H1 (cell line): ENCODE measurements at regions not wholly inside any gene's neighbourhood (a gene's known extent, or its start where the extent isn't known, plus 50 kb on each side); places are given as distances from the start of the nearest gene placed in this dataset.

Experiments used
- CTCF ChIA-PET: fragments of 300-600 bp; sonication (Branson Sonifier 250); formaldehyde crosslinking; loops from one replicate; lab custom pipeline; 2021; ENCODE audit not compliant: partially characterized antibody; lab: Charles Lee
- POLR2A ChIA-PET: fragments of 300-600 bp; sonication (Branson Sonifier 250); formaldehyde crosslinking; loops from one replicate; lab custom pipeline; 2021; ENCODE audit warnings: inconsistent platforms; ENCODE audit not compliant: partially characterized antibody; lab: Charles Lee
- DNase-seq, 2 experiments: peaks; one replicate each; pipeline versions ENCODE4 v3.0.0 to v3.0.0-alpha.2; 2010 to 2022; ENCODE audit warnings: low spot score in 2 of 2, low read depth in 1 of 2, mixed read lengths in 1 of 2
- FAIRE-seq: peaks from 2 replicates; lab custom pipeline; 2011; peaks lifted over from hg19 to GRCh38; lab: Jason Lieb, UNC
- H2AFZ ChIP-seq: 2 replicates; pipeline ENCODE4 v1.8.1; 2012; ENCODE audit warnings: low read length, inconsistent platforms
- H2AK5ac ChIP-seq: 2 replicates; pipeline ENCODE4 v1.6.1; 2013; ENCODE audit warnings: low read depth, low read length
- H2BK120ac ChIP-seq: replicated peaks from 2 replicates; pipeline ENCODE3; 2013; ENCODE audit warnings: low read depth, low read length, inconsistent platforms
- H2BK12ac ChIP-seq: 2 replicates; pipeline ENCODE4 v1.6.1; 2013; ENCODE audit warnings: low read depth, low read length
- H2BK15ac ChIP-seq: 2 replicates; pipeline ENCODE4 v1.6.1; 2013; ENCODE audit warnings: low read length
- H2BK20ac ChIP-seq: 2 replicates; pipeline ENCODE4 v1.6.1; 2013; ENCODE audit warnings: low read length
- H2BK5ac ChIP-seq: 2 replicates; pipeline ENCODE4 v1.6.1; 2013; ENCODE audit warnings: low read depth, low read length
- H3K14ac ChIP-seq: 2 replicates; pipeline ENCODE4 v1.6.1; 2013; ENCODE audit warnings: inconsistent platforms; ENCODE audit not compliant: insufficient read length
- H3K18ac ChIP-seq: 2 replicates; pipeline ENCODE4 v1.6.1; 2013; ENCODE audit warnings: low read length; ENCODE audit errors: extremely low read depth
- H3K23ac ChIP-seq: 2 replicates; pipeline ENCODE4 v1.6.1; 2013; ENCODE audit warnings: inconsistent platforms; ENCODE audit not compliant: insufficient read length
- H3K23me2 ChIP-seq: 2 replicates; pipeline ENCODE4 v1.6.1; 2013; ENCODE audit warnings: low read depth, low read length
- H3K27ac ChIP-seq: 2 replicates; pipeline ENCODE4 v1.6.1; 2011; ENCODE audit warnings: low read depth, low read length, inconsistent platforms
- H3K27me3 ChIP-seq, 4 experiments: replicated peaks in 1 of 4; 1 replicate in 1 of 4; 2 replicates in 3 of 4; pipeline versions ENCODE4 v1.6.1 to v1.8.1; 2011 to 2013; ENCODE audit warnings: low read length in 3 of 4, mild to moderate bottlenecking in 3 of 4, inconsistent platforms in 2 of 4, mixed read lengths in 2 of 4, moderate library complexity in 1 of 4; ENCODE audit not compliant: control insufficient read depth in 3 of 4, insufficient read depth in 3 of 4; ENCODE audit errors: extremely low read depth in 1 of 4
- H3K36me3 ChIP-seq, 4 experiments: 2 replicates each; pipeline versions ENCODE4 v1.6.1 to v1.8.1; 2011 to 2013; ENCODE audit warnings: mild to moderate bottlenecking in 4 of 4, low read length in 3 of 4, moderate library complexity in 2 of 4, control low read depth in 1 of 4, inconsistent platforms in 1 of 4; ENCODE audit not compliant: insufficient read depth in 4 of 4, control insufficient read depth in 2 of 4
- H3K4ac ChIP-seq: replicated peaks from 2 replicates; pipeline ENCODE3; 2013; ENCODE audit warnings: low read length, low read depth, mixed read lengths, inconsistent platforms; ENCODE audit not compliant: insufficient read length
- H3K4me1 ChIP-seq, 4 experiments: replicated peaks in 1 of 4; 1 replicate in 1 of 4; 2 replicates in 3 of 4; pipeline versions ENCODE4 v1.6.1 to v1.8.1; 2011 to 2013; ENCODE audit warnings: low read length in 3 of 4, inconsistent platforms in 2 of 4, mixed read lengths in 1 of 4; ENCODE audit not compliant: insufficient read depth in 4 of 4, control insufficient read depth in 3 of 4
- H3K4me2 ChIP-seq, 2 experiments: 2 replicates each; pipeline versions ENCODE4 v1.6.1 to v1.8.1; 2011 to 2013; ENCODE audit warnings: low read depth in 2 of 2, low read length in 2 of 2, control low read depth in 1 of 2, inconsistent platforms in 1 of 2, mild to moderate bottlenecking in 1 of 2; ENCODE audit not compliant: insufficient read depth in 1 of 2
- H3K4me3 ChIP-seq, 4 experiments: fragments of 200-600, 300-600 bp in 1 of 4; sonication (generic), shearing (Covaris generic), sonication (Bioruptor Twin) in 1 of 4; 2 replicates each; pipeline versions ENCODE4 v1.5.1 to v1.8.1; 2011 to 2016; ENCODE audit warnings: low read length in 4 of 4, low read depth in 3 of 4, control low read depth in 2 of 4, inconsistent platforms in 2 of 4, mild to moderate bottlenecking in 2 of 4, mixed read lengths in 1 of 4, moderate library complexity in 1 of 4; ENCODE audit not compliant: insufficient read depth in 2 of 4; ENCODE audit errors: extremely low read depth in 1 of 4
- H3K56ac ChIP-seq: replicated peaks from 2 replicates; pipeline ENCODE3; 2013; ENCODE audit warnings: low read depth, mild to moderate bottlenecking, mixed read lengths, low read length, inconsistent platforms; ENCODE audit not compliant: insufficient read length
- H3K79me1 ChIP-seq: 2 replicates; pipeline ENCODE4 v1.6.1; 2013; ENCODE audit warnings: low read depth, low read length, control low read depth
- H3K79me2 ChIP-seq, 2 experiments: 2 replicates each; pipeline versions ENCODE4 v1.6.1 to v1.8.1; 2012 to 2013; ENCODE audit warnings: low read length in 2 of 2, mild to moderate bottlenecking in 2 of 2, inconsistent platforms in 1 of 2; ENCODE audit not compliant: insufficient read depth in 2 of 2, control insufficient read depth in 1 of 2
- H3K9ac ChIP-seq, 4 experiments: replicated peaks in 1 of 4; 1 replicate in 1 of 4; 2 replicates in 3 of 4; pipeline versions ENCODE4 v1.6.1 to v1.8.1; 2011 to 2013; ENCODE audit warnings: low read depth in 3 of 4, low read length in 3 of 4, control low read depth in 2 of 4, mild to moderate bottlenecking in 2 of 4, moderate library complexity in 2 of 4, inconsistent platforms in 1 of 4; ENCODE audit errors: extremely low read depth in 1 of 4
- H3K9me3 ChIP-seq, 2 experiments: 2 replicates each; pipeline versions ENCODE4 v1.6.1 to v1.8.1; 2012 to 2013; ENCODE audit warnings: mild to moderate bottlenecking in 2 of 2, moderate library complexity in 2 of 2, control low read depth in 1 of 2, inconsistent platforms in 1 of 2, low read depth in 1 of 2, low read length in 1 of 2, mixed read lengths in 1 of 2; ENCODE audit not compliant: insufficient read depth in 2 of 2
- H4K20me1 ChIP-seq, 2 experiments: replicated peaks in 1 of 2; 2 replicates each; pipeline versions ENCODE3 to v1.8.1; 2011 to 2013; ENCODE audit warnings: inconsistent platforms in 2 of 2, low read length in 2 of 2, mild to moderate bottlenecking in 1 of 2; ENCODE audit not compliant: insufficient read depth in 2 of 2, control insufficient read depth in 1 of 2
- H4K5ac ChIP-seq: 2 replicates; pipeline ENCODE4 v1.6.1; 2013; ENCODE audit warnings: low read length, low read depth, mixed read lengths, inconsistent platforms; ENCODE audit not compliant: insufficient read length
- H4K8ac ChIP-seq: 2 replicates; pipeline ENCODE4 v1.8.0; 2013; ENCODE audit warnings: mild to moderate bottlenecking, moderate library complexity, low read length, inconsistent platforms; ENCODE audit not compliant: insufficient read depth; ENCODE audit errors: extremely low read depth
- H4K91ac ChIP-seq: replicated peaks from 2 replicates; pipeline ENCODE3; 2013; ENCODE audit warnings: low read length, mixed read lengths, inconsistent platforms; ENCODE audit not compliant: insufficient read length
- CBX5 ChIP-seq: fragments of 300-800, 300-1000 bp; sonication (generic); IDR thresholded peaks from 2 replicates; pipeline ENCODE4 v1.7.1; 2016; ENCODE audit warnings: antibody characterized with exemption, low read length, low read depth
- CREB1 ChIP-seq: IDR thresholded peaks from 2 replicates; pipeline ENCODE4 v1.6.1; 2012; ENCODE audit warnings: inconsistent platforms
- CTCF ChIP-seq, 3 experiments: IDR thresholded peaks; 1 replicate in 2 of 3; 2 replicates in 1 of 3; pipeline versions ENCODE4 v1.5.1 to v1.6.1; 2011; ENCODE audit warnings: low read length in 3 of 3, mild to moderate bottlenecking in 3 of 3, inconsistent platforms in 2 of 3, low read depth in 1 of 3, moderate library complexity in 1 of 3; ENCODE audit not compliant: insufficient read depth in 1 of 3; ENCODE audit errors: control extremely low read depth in 1 of 3
- E2F6 ChIP-seq: IDR thresholded peaks from 2 replicates; pipeline ENCODE4 v1.6.1; 2012; ENCODE audit warnings: inconsistent platforms
- KDM5A ChIP-seq: fragments of 200-600 bp; IDR thresholded peaks from 2 replicates; pipeline ENCODE4 v1.7.1; 2012; ENCODE audit warnings: mild to moderate bottlenecking, low read length, inconsistent platforms, mixed read lengths
- MAX ChIP-seq: IDR thresholded peaks from 2 replicates; pipeline ENCODE4 v1.6.1; 2012; ENCODE audit warnings: inconsistent platforms
- NANOG ChIP-seq: IDR thresholded peaks from 2 replicates; pipeline ENCODE4 v1.6.1; 2011; ENCODE audit warnings: low read length, low read depth, mild to moderate bottlenecking, inconsistent platforms; ENCODE audit not compliant: insufficient read depth, poor library complexity, severe bottlenecking
- SP4 ChIP-seq: IDR thresholded peaks from 2 replicates; pipeline ENCODE4 v1.6.1; 2012; ENCODE audit warnings: low read length, inconsistent platforms
- SRF ChIP-seq: IDR thresholded peaks from 2 replicates; pipeline ENCODE4 v1.6.1; 2011; ENCODE audit warnings: mild to moderate bottlenecking, low read depth, low read length, moderate library complexity
- USF2 ChIP-seq: IDR thresholded peaks from 2 replicates; pipeline ENCODE4 v1.6.1; 2011; ENCODE audit warnings: low read length, improper control_type of control experiment
- YY1 ChIP-seq: IDR thresholded peaks from 2 replicates; pipeline ENCODE4 v1.6.1; 2011; ENCODE audit warnings: low read depth, mild to moderate bottlenecking, low read length

- no peak overlapping the region for H2BK20ac ChIP-seq
- H3K79me1 ChIP-seq = no peaks in the 10 kb centered on the region
- no peak overlapping the region for H3K4ac ChIP-seq
- no peak overlapping the region for H3K14ac ChIP-seq
- no peak overlapping the region for H3K9ac ChIP-seq
- H2BK12ac ChIP-seq = no peak overlapping the region
- no peaks in the 10 kb centered on the region for H3K79me2 ChIP-seq
- no peaks in the 10 kb centered on the region for H4K20me1 ChIP-seq
- no peak overlapping the region for H2AK5ac ChIP-seq
- H3K18ac ChIP-seq = no peak overlapping the region
- ChIA-PET CTCF (interaction anchor here (0.7 to 1.5 kb wide), 2 partner anchors 9 to 196 kb away, joined by 3 to 5 read pairs; no protein-coding TSS in a partner anchor), POLR2A (interaction anchor here (1.1 kb wide), 1 partner anchor 19 kb away, joined by 4 read pairs; no protein-coding TSS in a partner anchor)
- H3K4me1 ChIP-seq = peaks cover 0 to 7% (median 1%) of the 10 kb centered on the region in 4 experiments; a peak in 2 of 7 replicates
- H3K23me2 ChIP-seq = no peaks in the 10 kb centered on the region
- H3K4me3 ChIP-seq = no peak overlapping the region
- H3K27ac ChIP-seq = no peak overlapping the region
- H2BK15ac ChIP-seq = no peak overlapping the region
- no peak overlapping the region for H2BK5ac ChIP-seq
- H3K27me3 ChIP-seq = no peaks in the 10 kb centered on the region
- no peak overlapping the region for H4K8ac ChIP-seq
- no peaks in the 10 kb centered on the region for H3K36me3 ChIP-seq
- no peak overlapping the region for H3K23ac ChIP-seq
- no peak for FAIRE-seq
- DNase-seq = no peak
- no peak overlapping the region for H2BK120ac ChIP-seq
- H3K4me2 ChIP-seq = no peak overlapping the region
- no peak overlapping the region for H4K91ac ChIP-seq
- no peaks in the 10 kb centered on the region for H3K9me3 ChIP-seq
- H2AFZ ChIP-seq = no peak overlapping the region
- H3K56ac ChIP-seq = no peak overlapping the region
- H4K5ac ChIP-seq = no peak overlapping the region
- no peak for TF ChIP-seq USF2
- TF ChIP-seq YY1 = no peak
- no peak for TF ChIP-seq E2F6
- TF ChIP-seq SP4 = no peak
- TF ChIP-seq CTCF (IDR thresholded peaks at IDR 0.05; ENCODE audit: control extremely low read depth in 1 of 3, insufficient read depth in 1 of 3, low read depth in 1 of 3, low read length in 3 of 3) = no peak
- TF ChIP-seq KDM5A = no peak
- TF ChIP-seq MAX = no peak
- TF ChIP-seq CBX5 = no peak
- TF ChIP-seq CREB1 = no peak
- no peak for TF ChIP-seq NANOG
- no peak for TF ChIP-seq SRF
Measured at GRCh38 chr4:104413487-104413886, 81.2 kb downstream of the CXXC4 start.
